GM12875 (cell line): ENCODE measurements at regions not wholly inside any gene's neighbourhood (a gene's known extent, or its start where the extent isn't known, plus 50 kb on each side); places are given as distances from the start of the nearest gene placed in this dataset.
"Not testable (repeated sequence)": the region's sequence is repeated elsewhere in the genome, so short reads cannot be mapped to it uniquely, and the experiment has no call there.

Source experiments
- H3K4me3 ChIP-seq: one replicate; pipeline ENCODE4 v1.5.1; 2011; ENCODE audit warnings: low read depth, low read length, control low read depth
- TF ChIP-seq, protein P1 (sequence below): IDR thresholded peaks from 2 replicates; pipeline ENCODE4 v1.5.1; 2011; ENCODE audit warnings: low read depth, mild to moderate bottlenecking, control low read depth, inconsistent platforms, low read length, moderate library complexity, borderline replicate concordance; ENCODE audit not compliant: insufficient read depth

DNA sequence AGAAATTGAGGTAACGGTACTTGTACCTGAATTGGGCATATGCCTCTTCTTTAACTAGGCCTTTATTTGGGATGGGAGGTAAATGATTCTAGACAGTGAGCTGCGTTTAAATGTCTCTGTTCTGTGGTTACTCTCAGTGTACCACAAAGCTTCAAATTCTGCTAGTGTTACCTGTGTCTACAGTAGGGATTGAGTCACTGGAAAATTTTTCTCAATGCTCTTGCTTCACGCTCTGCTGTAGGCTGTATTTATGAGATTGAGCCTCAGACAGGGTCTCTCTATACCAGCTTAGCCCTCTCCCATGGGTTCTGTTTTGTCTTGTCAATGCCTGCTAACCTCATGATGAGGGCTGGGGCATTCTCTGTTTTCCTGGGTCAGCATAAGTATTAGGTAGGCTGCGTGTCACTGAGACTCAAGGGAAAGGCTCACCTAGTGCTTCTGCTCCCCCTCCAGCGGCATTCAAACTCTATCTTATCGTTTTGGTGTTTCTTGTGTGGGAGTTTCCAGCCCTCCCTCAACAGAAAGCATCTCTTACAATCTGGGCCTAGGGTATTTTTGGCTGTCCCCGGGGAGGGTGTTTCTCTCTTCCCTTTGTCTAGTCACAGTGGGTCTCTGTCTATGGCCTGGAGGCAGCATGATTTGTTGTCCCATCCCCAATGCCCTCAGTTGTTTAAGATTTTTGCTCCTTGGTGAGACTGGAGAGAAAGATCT, 285.8 kb downstream of the ADGRD1 start:
- no peak overlapping the region for H3K4me3 ChIP-seq
- TF ChIP-seq, protein P1, sequence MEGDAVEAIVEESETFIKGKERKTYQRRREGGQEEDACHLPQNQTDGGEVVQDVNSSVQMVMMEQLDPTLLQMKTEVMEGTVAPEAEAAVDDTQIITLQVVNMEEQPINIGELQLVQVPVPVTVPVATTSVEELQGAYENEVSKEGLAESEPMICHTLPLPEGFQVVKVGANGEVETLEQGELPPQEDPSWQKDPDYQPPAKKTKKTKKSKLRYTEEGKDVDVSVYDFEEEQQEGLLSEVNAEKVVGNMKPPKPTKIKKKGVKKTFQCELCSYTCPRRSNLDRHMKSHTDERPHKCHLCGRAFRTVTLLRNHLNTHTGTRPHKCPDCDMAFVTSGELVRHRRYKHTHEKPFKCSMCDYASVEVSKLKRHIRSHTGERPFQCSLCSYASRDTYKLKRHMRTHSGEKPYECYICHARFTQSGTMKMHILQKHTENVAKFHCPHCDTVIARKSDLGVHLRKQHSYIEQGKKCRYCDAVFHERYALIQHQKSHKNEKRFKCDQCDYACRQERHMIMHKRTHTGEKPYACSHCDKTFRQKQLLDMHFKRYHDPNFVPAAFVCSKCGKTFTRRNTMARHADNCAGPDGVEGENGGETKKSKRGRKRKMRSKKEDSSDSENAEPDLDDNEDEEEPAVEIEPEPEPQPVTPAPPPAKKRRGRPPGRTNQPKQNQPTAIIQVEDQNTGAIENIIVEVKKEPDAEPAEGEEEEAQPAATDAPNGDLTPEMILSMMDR, result no peak

DNA sequence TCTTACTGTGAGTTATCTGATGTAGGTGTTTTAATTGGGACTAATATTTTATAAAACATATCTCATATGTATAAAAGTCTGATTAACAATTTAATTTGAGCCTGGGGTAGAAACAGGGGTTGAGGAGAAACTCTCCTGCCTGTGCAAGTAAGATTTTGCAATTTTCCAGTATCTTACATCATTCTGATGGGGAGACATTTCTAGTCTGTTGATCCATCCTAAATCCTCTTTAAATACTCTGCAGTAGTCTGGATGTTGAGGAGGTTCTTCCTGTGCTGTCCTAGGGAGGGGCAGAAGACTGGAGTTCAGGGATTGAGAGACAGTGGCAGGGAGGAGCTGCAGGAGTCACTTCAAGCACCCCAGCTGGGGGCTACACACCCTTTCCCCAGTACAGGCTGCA, 287.8 kb downstream of the ADGRD1 start:
- no peak overlapping the region for H3K4me3 ChIP-seq
- TF ChIP-seq, protein P1, result no peak

DNA sequence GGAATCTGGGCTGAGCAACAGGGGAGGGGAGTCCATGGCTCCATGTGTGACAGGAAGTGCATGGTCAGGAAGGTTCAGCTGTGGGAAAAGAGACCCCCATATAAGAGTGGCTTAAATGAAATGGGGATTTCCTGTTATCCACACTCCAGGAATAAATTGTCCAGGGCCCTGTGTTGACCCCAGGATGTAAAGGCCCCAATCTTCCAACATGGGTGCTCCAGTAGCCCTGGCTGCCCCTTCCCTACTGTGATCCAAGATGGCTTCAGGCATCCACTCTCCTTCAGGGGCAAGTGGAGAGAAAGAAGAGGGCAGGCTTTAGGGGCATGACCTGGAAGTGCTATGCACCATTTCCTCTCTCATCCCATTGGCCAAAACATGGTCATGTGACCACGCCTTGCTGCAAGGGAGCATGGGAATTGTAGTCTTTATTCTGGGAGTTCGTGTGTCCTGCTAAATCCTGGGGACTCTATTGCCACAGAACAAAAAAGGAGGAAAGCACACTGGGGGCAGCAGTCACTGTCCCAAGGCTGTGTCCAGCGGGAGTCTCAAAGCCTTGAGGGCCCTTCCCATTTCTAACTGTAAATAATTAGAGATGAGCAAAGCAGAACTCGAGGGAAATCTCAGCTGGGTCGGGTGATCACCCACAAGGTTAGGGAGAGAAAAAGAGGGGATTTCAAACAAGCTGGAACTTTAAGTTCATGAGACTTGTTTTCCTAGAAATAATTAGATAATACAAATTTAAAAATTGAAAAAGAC, 289.2 kb downstream of the ADGRD1 start:
- no peak overlapping the region for H3K4me3 ChIP-seq

DNA sequence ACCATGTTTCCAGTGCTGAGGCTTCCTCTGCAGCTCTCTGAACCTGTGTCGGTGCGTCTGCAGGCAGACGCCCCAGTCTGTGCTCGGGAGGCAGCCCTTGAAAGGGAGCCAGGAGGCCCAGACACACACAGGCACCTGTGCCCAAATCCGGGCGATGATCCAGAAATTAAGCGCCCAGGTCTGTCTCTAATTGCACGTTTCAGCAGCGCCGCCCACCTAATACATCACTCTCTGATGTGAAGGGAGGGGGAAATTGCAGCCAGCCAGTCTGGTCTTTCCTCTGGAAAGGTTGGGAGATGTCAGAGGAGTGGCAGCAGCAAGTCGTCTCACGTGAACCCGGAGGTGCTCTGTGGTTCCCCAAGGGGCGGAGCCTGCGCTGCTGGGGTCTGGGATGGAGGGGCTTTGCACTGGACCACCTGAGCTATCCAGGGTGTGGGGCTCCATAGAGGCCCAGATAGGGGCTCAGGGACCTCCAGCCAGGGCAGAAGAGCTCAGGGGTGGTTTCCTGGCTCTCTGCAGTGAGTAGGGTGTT, 290.5 kb downstream of the ADGRD1 start:
- H3K4me3 ChIP-seq, result not testable (repeated sequence)

More for the DNA sequence above, 289.2 kb downstream of the ADGRD1 start:
- TF ChIP-seq, protein P1, result no peak

DNA sequence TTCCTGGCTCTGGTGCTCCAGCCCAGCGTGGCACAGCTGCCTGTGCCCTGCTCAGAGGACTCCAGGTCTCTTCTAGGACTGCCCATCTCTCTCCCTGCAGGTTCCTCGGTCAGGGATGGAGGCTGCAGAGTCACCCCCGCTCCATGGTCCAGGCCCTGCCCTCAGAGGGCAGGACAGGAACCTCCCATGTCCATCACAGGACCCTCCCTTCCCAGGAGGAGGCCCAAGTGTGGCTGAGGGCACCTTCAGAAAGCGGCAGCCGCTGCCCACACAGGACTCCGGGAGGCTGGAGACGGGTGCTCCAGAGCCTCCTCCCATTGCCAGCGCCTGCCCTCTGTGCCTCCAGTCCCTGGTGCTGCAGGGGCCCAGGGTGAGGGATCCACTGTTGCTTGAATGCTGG, 291.5 kb downstream of the ADGRD1 start:
- not testable (repeated sequence) for H3K4me3 ChIP-seq

DNA sequence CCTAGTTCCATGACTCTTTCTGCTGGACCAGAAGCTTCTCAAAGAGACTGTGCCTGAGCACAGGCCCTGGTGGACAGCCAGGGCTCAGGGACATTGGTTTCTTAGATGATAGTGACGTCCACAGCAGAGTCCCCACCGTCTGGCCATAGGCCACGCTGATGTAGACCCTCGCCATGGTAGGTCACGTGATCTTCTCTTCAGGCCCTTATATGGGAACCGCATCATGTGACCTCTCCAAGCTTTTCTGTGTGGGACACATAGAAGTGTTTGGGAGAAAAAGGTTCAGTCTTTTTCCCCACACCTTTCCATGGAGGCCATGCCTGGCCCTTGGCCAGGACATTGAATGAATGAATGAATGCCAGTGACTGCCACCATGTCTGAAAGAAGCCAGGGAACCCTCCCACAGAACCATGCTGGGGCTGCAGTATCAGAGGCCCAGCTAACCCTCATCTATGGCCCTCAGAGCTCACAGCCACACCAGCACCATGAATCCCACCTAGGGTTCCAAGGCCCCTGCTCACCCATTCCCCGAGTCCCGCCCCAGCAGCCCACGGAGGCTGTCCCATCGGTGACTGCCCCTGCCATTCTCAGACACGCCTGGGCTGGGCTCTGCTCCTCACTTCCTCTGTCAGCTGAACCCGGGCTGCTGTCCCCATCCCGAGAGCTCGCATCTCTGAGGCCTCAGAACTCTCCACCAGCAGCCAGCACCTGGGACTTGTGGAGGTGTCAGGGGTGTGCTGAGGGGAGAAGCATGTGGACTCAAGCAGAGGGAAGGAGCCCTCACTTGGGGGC, 292.1 kb downstream of the ADGRD1 start:
- TF ChIP-seq, protein P1, result no peak
- H3K4me3 ChIP-seq, result no peak overlapping the region

DNA sequence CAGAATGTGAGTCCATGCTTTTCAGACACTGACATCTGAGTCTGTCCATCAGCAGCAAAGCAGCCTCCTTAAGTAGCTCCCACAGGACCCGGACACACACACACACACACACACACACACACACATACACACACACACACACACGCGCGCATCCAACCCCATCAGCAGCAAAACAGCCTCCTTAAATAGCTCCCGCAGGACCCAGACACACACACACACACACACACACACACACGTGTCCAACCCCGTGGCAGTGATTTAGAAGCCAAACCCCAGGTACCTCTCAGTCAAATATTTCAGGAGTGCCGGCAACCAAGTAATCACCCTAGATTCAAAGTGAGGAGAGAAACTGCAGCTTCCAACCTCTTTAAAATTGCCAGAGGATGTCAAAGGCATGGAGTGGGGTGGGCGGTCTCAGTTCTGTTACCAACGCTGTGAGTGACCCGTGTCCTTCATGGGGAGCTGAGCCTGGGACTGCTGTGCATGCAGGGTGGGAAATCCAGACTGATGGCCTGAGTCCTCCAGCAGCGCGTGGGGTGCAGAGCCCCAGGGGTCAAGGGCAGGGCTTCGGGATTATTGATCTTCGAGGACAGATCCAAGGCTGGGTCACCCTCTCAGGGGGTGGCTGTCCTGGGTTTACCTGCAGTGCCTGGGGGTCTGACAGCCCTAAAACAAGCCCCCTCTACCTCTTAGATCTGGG, 293.5 kb downstream of the ADGRD1 start:
- H3K4me3 ChIP-seq, result not testable (repeated sequence)

DNA sequence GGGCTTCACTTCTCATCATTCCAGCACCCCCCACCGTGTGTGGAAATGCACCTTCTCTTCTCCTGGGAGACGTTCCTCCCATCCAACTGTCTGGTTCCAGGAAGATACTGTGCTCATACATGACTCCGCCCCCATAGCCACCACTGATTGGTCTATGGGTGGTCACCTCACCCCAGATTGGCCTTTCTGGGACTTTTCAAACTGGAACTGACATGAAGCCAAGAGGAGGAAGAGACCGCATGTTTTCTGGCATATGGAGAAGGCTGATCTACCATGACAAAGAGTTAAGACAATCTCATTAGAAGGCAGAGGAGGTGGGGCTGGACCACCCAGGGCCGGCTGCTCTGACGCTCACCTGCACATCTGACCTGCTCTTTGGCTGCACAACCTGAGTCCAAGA, 294.2 kb downstream of the ADGRD1 start:
- H3K4me3 ChIP-seq, result not testable (repeated sequence)
